Retinal pigment epithelial cell (primary cell): ENCODE measurements at regions not wholly inside any gene's neighbourhood (a gene's known extent, or its start where the extent isn't known, plus 50 kb on each side); places are given as distances from the start of the nearest gene placed in this dataset.

Experiments used
- DNase-seq: peaks from one replicate; pipeline ENCODE4 v3.0.0-alpha.2; 2010; ENCODE audit warnings: low read depth
- H3K4me3 ChIP-seq: 2 replicates; pipeline ENCODE4 v1.5.1; 2011; ENCODE audit warnings: mild to moderate bottlenecking, low read length, control low read depth, moderate library complexity
- CTCF ChIP-seq: conservative IDR thresholded peaks from 2 replicates; pipeline ENCODE4 v1.5.1; 2011; ENCODE audit warnings: low read depth, low read length, control low read depth, inconsistent platforms

GRCh38 chr4:160370046-160370445 is 1267.2 kb downstream of the RAPGEF2 start:
- no peak for DNase-seq
- no peak for TF ChIP-seq CTCF
- no peak overlapping the region for H3K4me3 ChIP-seq

- DNase-seq, result no peak
- TF ChIP-seq CTCF, result no peak
- no peak overlapping the region for H3K4me3 ChIP-seq
Observed at GRCh38 chr4:160371446-160371845, 1268.6 kb downstream of the RAPGEF2 start.

GRCh38 chr4:160372390-160372789 is 1269.5 kb downstream of the RAPGEF2 start:
- H3K4me3 ChIP-seq, result no peak overlapping the region
- no peak for TF ChIP-seq CTCF
- no peak for DNase-seq

- no peak overlapping the region for H3K4me3 ChIP-seq
- DNase-seq, result no peak
- TF ChIP-seq CTCF, result no peak
Observed at GRCh38 chr4:160373911-160374310, 1271.0 kb downstream of the RAPGEF2 start.

- TF ChIP-seq CTCF, result no peak
- H3K4me3 ChIP-seq, result no peak overlapping the region
- DNase-seq, result no peak
Observed at GRCh38 chr4:160375772-160376452, 1273.0 kb downstream of the RAPGEF2 start.

- no peak overlapping the region for H3K4me3 ChIP-seq
Observed at GRCh38 chr4:160386846-160387245, 1284.0 kb downstream of the RAPGEF2 start.

More at GRCh38 chr4:160386846-160387245, 1284.0 kb downstream of the RAPGEF2 start:
- no peak for TF ChIP-seq CTCF
- no peak for DNase-seq
